ENCODE measurements at regions not wholly inside any gene's neighbourhood (a gene's known extent, or its start where the extent isn't known, plus 50 kb on each side); places are given as distances from the start of the nearest gene placed in this dataset.

GRCh38 chr7:46153951-46154787 is 233.1 kb upstream of the IGFBP3 start:
- H3K36me3 Mint-ChIP-seq (ENCODE audit: low read depth): no peaks in the 10 kb centered on the region
- intact Hi-C loops (cut with micrococcal nuclease): no loop called here
- H3K4me3 Mint-ChIP-seq: no peak overlapping the region
- no peaks in the 10 kb centered on the region for H3K27me3 Mint-ChIP-seq
- H3K9me3 Mint-ChIP-seq: peaks cover 2% of the 10 kb centered on the region
- ChIA-PET POLR2A (no interaction called here), CTCF (no interaction called here)
- no peak for TF ChIP-seq CTCF (IDR thresholded peaks at IDR 0.05)
- no peak overlapping the region for H3K27ac Mint-ChIP-seq
- peak; percentile 2 for DNase-seq
- peak; percentile 20 for ATAC-seq
- no peaks in the 10 kb centered on the region for H3K4me1 Mint-ChIP-seq (ENCODE audit: low read depth)

- Mint-ChIP-seq H3K4me3 (no peak overlapping the region), H3K9me3 (peaks cover 2% of the 10 kb centered on the region), H3K36me3 (ENCODE audit: low read depth) (no peaks in the 10 kb centered on the region), H3K27me3 (no peaks in the 10 kb centered on the region), H3K4me1 (ENCODE audit: low read depth) (no peaks in the 10 kb centered on the region), H3K27ac (no peak overlapping the region)
- DNase-seq (no peak), ATAC-seq (no peak)
- ChIA-PET POLR2A (no interaction called here), CTCF (no interaction called here)
- TF ChIP-seq CTCF (IDR thresholded peaks at IDR 0.05): no peak
- intact Hi-C loops (cut with micrococcal nuclease): no loop called here
These were observed 232.5 kb upstream of the IGFBP3 start for GRCh38 chr7:46153583-46153950.

- Mint-ChIP-seq H3K36me3 (ENCODE audit: low read depth) (no peaks in the 10 kb centered on the region), H3K27ac (no peak overlapping the region), H3K4me3 (no peak overlapping the region), H3K27me3 (no peaks in the 10 kb centered on the region), H3K9me3 (peaks cover 2% of the 10 kb centered on the region), H3K4me1 (ENCODE audit: low read depth) (no peaks in the 10 kb centered on the region)
- TF ChIP-seq CTCF (IDR thresholded peaks at IDR 0.05): no peak
- DNase-seq (no peak), ATAC-seq (no peak)
- ChIA-PET POLR2A (no interaction called here), CTCF (no interaction called here)
- intact Hi-C loops (cut with micrococcal nuclease): no loop called here
These were observed 231.6 kb upstream of the IGFBP3 start for GRCh38 chr7:46152696-46153095.

GRCh38 chr7:46150721-46151120 is 229.6 kb upstream of the IGFBP3 start:
- Mint-ChIP-seq H3K36me3 (ENCODE audit: low read depth) (no peaks in the 10 kb centered on the region), H3K27ac (no peak overlapping the region), H3K9me3 (peaks cover 2% of the 10 kb centered on the region), H3K4me3 (no peak overlapping the region), H3K27me3 (no peaks in the 10 kb centered on the region), H3K4me1 (ENCODE audit: low read depth) (no peaks in the 10 kb centered on the region)
- ATAC-seq (no peak), DNase-seq (no peak)
- TF ChIP-seq CTCF (IDR thresholded peaks at IDR 0.05): no peak
- POLR2A ChIA-PET: no interaction called here
- intact Hi-C loops (cut with micrococcal nuclease): no loop called here
- CTCF ChIA-PET: no interaction called here

- Mint-ChIP-seq H3K36me3 (ENCODE audit: low read depth) (no peaks in the 10 kb centered on the region), H3K27me3 (no peaks in the 10 kb centered on the region), H3K9me3 (peaks cover 2% of the 10 kb centered on the region), H3K4me3 (no peak overlapping the region), H3K27ac (no peak overlapping the region), H3K4me1 (ENCODE audit: low read depth) (no peaks in the 10 kb centered on the region)
- TF ChIP-seq CTCF (IDR thresholded peaks at IDR 0.05): no peak
- POLR2A ChIA-PET: no interaction called here
- no peak for ATAC-seq
- DNase-seq: no peak
- intact Hi-C loops (cut with micrococcal nuclease): no loop called here
- CTCF ChIA-PET: no interaction called here
These were observed 229.1 kb upstream of the IGFBP3 start for GRCh38 chr7:46150202-46150601.
